ENCODE measurements at regions not wholly inside any gene's neighbourhood (a gene's known extent, or its start where the extent isn't known, plus 50 kb on each side); places are given as distances from the start of the nearest gene placed in this dataset.

DNA sequence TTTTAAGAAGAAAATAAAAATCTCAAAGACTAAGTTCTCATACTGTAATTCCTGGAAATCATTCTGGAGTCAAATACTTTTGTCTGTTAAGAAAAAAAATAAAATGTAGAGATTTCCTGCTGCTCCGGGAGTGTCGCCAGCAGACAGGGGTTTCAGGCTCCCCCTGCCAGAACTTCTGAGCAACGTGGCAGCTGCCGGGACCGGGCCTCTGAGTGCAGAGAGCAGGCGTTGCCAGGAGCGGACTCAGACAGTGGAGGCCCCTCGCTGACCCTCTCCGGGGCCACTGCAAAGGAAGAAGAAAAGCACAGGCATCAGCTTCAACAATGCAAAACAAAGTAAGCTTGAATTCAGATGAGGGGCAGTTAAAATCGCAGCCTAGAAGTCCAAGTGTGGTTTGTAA lies 95.5 kb downstream of the THBS2 start:
- H3K4me1 ChIP-seq (ENCODE audit: control insufficient read depth, insufficient read depth, low read length): peaks cover 38% of the 10 kb centered on the region
- peak; percentile 81 for DNase-seq
- H2BK5ac ChIP-seq (ENCODE audit: low read depth, low read length, poor library complexity, severe bottlenecking): peak overlapping the region; percentile 44
- BruUV-seq (replicated peaks): no TSS peak
- H2AK9ac ChIP-seq (replicated peaks; ENCODE audit: low read depth, low read length, poor library complexity): peak overlapping the region; percentile 82
- CTCF ChIA-PET: no interaction called here
- H2BK120ac ChIP-seq (ENCODE audit: low read depth, low read length): peak overlapping the region; percentile 92
- peaks cover 0 to 11% of the 10 kb centered on the region in 2 experiments; a peak in 2 of 4 replicates for H3K79me1 ChIP-seq (ENCODE audit: low read depth in 1 of 2, low read length in 2 of 2)
- H3K9me3 ChIP-seq (ENCODE audit: control insufficient read depth, insufficient read depth, low read length): no peaks in the 10 kb centered on the region
- peak overlapping the region; percentile 88 for H2AFZ ChIP-seq (replicated peaks; ENCODE audit: low read length, poor library complexity)
- ATAC-seq (ENCODE audit: low read depth): peak; percentile 45
- H3K27me3 ChIP-seq (ENCODE audit: control insufficient read depth, insufficient read depth, low read length): no peaks in the 10 kb centered on the region
- POLR2A ChIA-PET (ENCODE audit: unreplicated experiment): no interaction called here
- H3K9me1 ChIP-seq (ENCODE audit: insufficient read depth, low read length): peaks cover 9% of the 10 kb centered on the region
- peak overlapping the region; percentile 85 for H3K23ac ChIP-seq (ENCODE audit: low read depth, low read length)
- H4K91ac ChIP-seq (ENCODE audit: insufficient read depth, low read depth, low read length): peak overlapping the region; percentile 89
- 0% methylated on average over 1 of the region's 10 CpGs; no CpG with 5 or more reads in 1 of the 2 experiments for WGBS, 2 experiments (ENCODE audit: extremely low coverage in 2 of 2, insufficient read length in 1 of 2)
- TF ChIP-seq CEBPB (IDR thresholded peaks at IDR 0.05; ENCODE audit: low read depth, low read length): no peak
- no peak for TF ChIP-seq BHLHE40 (IDR thresholded peaks at IDR 0.05; ENCODE audit: low read depth, low read length)
- TF ChIP-seq MXI1 (IDR thresholded peaks at IDR 0.05; ENCODE audit: borderline replicate concordance, low read depth, low read length): 0 out of 2 replicates have a peak, but pooled peaks have one; percentile 29
- TF ChIP-seq RCOR1 (IDR thresholded peaks at IDR 0.05; ENCODE audit: insufficient replicate concordance, low read length): no peak
- TF ChIP-seq SMC3 (IDR thresholded peaks at IDR 0.05; ENCODE audit: low read depth, low read length): peak; percentile 21; the same call in 1 of the 2 replicates
- TF ChIP-seq, protein P1, sequence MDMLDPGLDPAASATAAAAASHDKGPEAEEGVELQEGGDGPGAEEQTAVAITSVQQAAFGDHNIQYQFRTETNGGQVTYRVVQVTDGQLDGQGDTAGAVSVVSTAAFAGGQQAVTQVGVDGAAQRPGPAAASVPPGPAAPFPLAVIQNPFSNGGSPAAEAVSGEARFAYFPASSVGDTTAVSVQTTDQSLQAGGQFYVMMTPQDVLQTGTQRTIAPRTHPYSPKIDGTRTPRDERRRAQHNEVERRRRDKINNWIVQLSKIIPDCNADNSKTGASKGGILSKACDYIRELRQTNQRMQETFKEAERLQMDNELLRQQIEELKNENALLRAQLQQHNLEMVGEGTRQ (IDR thresholded peaks at IDR 0.05; ENCODE audit: low read depth, low read length): no peak
- no peaks in the 10 kb centered on the region for H4K20me1 ChIP-seq (ENCODE audit: insufficient read depth, low read length)
- H3K4ac ChIP-seq (ENCODE audit: low read depth, low read length): peak overlapping the region; percentile 93
- peak overlapping the region; percentile 45; the same call in 1 of the 2 replicates for H3K56ac ChIP-seq (ENCODE audit: extremely low read depth, insufficient read depth, low read length)
- dilution Hi-C loops (cut with HindIII; ENCODE audit: low sequenced_read_pairs, unreplicated experiment): no loop called here
- peak overlapping the region; percentile 90 for H2BK20ac ChIP-seq (ENCODE audit: low read depth, low read length)
- no peaks in the 10 kb centered on the region for H3K36me3 ChIP-seq (ENCODE audit: control insufficient read depth, insufficient read depth, low read length)
- H3K14ac ChIP-seq (replicated peaks; ENCODE audit: low read depth, low read length): peak overlapping the region; percentile 89
- in situ Hi-C loops (cut with MboI; ENCODE audit: low sequenced_read_pairs): no loop called here
- intact Hi-C loops (cut with micrococcal nuclease): no loop called here
- peak overlapping the region; percentile 51 for H2AK5ac ChIP-seq (ENCODE audit: low read depth, low read length)
- no peak overlapping the region for H3K4me3 ChIP-seq (ENCODE audit: insufficient read depth, low read depth, low read length)
- H2BK15ac ChIP-seq (ENCODE audit: low read depth, low read length): peak overlapping the region; percentile 96; the same call in 2 of the 3 replicates
- H3K27ac ChIP-seq (ENCODE audit: insufficient read depth, low read length): peak overlapping the region; percentile 88; the same call in 1 of the 2 replicates
- H3K18ac ChIP-seq (ENCODE audit: low read depth, low read length): peak overlapping the region; percentile 95
- H4K8ac ChIP-seq (ENCODE audit: low read depth in 2 of 2, low read length in 2 of 2): peak overlapping the region; percentile 74 to 89
- H3K4me2 ChIP-seq (ENCODE audit: low read depth, low read length): peak overlapping the region; percentile 22
- H3K9ac ChIP-seq (ENCODE audit: low read depth, low read length): peak overlapping the region; percentile 73
- H4K5ac ChIP-seq (ENCODE audit: low read depth, low read length): peak overlapping the region; percentile 92
